HepG2 (cell line): ENCODE measurements at regions not wholly inside any gene's neighbourhood (a gene's known extent, or its start where the extent isn't known, plus 50 kb on each side); places are given as distances from the start of the nearest gene placed in this dataset.

Experiments
- ATAC-seq: fragments of 200-7000 bp; cut with Tn5 transposase; 3 replicates; pipeline ENCODE4 v1.9.1; 2020; ENCODE audit warnings: mild to moderate bottlenecking, moderate library complexity
- BruUV-seq: library from RNA; stranded (reverse); fragments of 400-500 nt; replicated peaks from 2 replicates; lab custom pipeline; 2021; lab: Mats Ljungman, UMichigan
- CTCF ChIA-PET: fragments of 300-600 bp; formaldehyde crosslinking; extraction: SDS; loops from one replicate; lab custom pipeline; 2021; ENCODE audit warnings: low total read pairs, inconsistent platforms, low intra/inter-chr PET ratio; lab: Yijun Ruan, JAX
- POLR2A ChIA-PET: fragments of 350-600 bp; sonication (Branson Sonifier 250); formaldehyde crosslinking; loops from one replicate; lab custom pipeline; 2020; ENCODE audit warnings: antibody characterized with exemption, inconsistent platforms; lab: Yijun Ruan, JAX
- DNase-seq: peaks from one replicate; pipeline ENCODE4 v3.0.0-alpha.2; 2015; ENCODE audit warnings: low spot score
- FAIRE-seq: peaks from 3 replicates; lab custom pipeline; 2011; peaks lifted over from hg19 to GRCh38; lab: Jason Lieb, UNC
- H2AFZ ChIP-seq: one replicate; pipeline ENCODE4 v1.6.1; 2011; ENCODE audit warnings: low read length, inconsistent platforms
- H3K27ac ChIP-seq: fragments of 300-600 bp; 3 replicates; pipeline ENCODE4 v1.8.0; 2011; ENCODE audit warnings: mixed run types, mild to moderate bottlenecking, mixed read lengths, low read length, inconsistent platforms; ENCODE audit not compliant: insufficient read depth; ENCODE audit errors: extremely low read length
- H3K27me3 ChIP-seq, 2 experiments: fragments of 200-600 bp in 1 of 2; 2 replicates in 1 of 2; 3 replicates in 1 of 2; pipeline versions ENCODE4 v1.6.0 to v1.8.0; 2011; ENCODE audit warnings: low read length in 2 of 2, mild to moderate bottlenecking in 2 of 2, moderate library complexity in 2 of 2, inconsistent platforms in 1 of 2; ENCODE audit not compliant: insufficient read depth in 2 of 2, control insufficient read depth in 1 of 2
- H3K36me3 ChIP-seq, 2 experiments: fragments of 200-600 bp in 1 of 2; replicated peaks in 1 of 2; 2 replicates in 1 of 2; 3 replicates in 1 of 2; pipeline versions ENCODE4 v1.5.1 to v1.8.0; 2011; ENCODE audit warnings: low read length in 2 of 2, inconsistent platforms in 1 of 2; ENCODE audit not compliant: insufficient read depth in 2 of 2, control insufficient read depth in 1 of 2
- H3K4me1 ChIP-seq: 2 replicates; pipeline ENCODE4 v1.5.1; 2012; ENCODE audit warnings: low read length, inconsistent platforms; ENCODE audit not compliant: insufficient read depth
- H3K4me2 ChIP-seq: 2 replicates; pipeline ENCODE4 v1.6.0; 2011; ENCODE audit warnings: low read depth, low read length, inconsistent platforms
- H3K4me3 ChIP-seq, 3 experiments: fragments of 200-600 bp in 1 of 3; sonication (generic), shearing (Covaris generic) in 1 of 3; replicated peaks in 1 of 3; 2 replicates each; pipeline ENCODE4 v1.5.1; 2011 to 2016; ENCODE audit warnings: low read length in 3 of 3, inconsistent platforms in 2 of 3, low read depth in 2 of 3, mild to moderate bottlenecking in 2 of 3, control low read depth in 1 of 3, mixed read lengths in 1 of 3; ENCODE audit not compliant: insufficient read depth in 1 of 3
- H3K79me2 ChIP-seq: one replicate; pipeline ENCODE4 v1.6.1; 2011; ENCODE audit warnings: low read length, inconsistent platforms; ENCODE audit not compliant: insufficient read depth
- H3K9ac ChIP-seq: 2 replicates; pipeline ENCODE4 v1.6.0; 2011; ENCODE audit warnings: mild to moderate bottlenecking, low read depth, low read length, inconsistent platforms; ENCODE audit not compliant: insufficient read depth
- H3K9me3 ChIP-seq: 2 replicates; pipeline ENCODE4 v1.5.1; 2012; ENCODE audit warnings: mild to moderate bottlenecking, low read length
- H4K20me1 ChIP-seq: 2 replicates; pipeline ENCODE4 v1.6.0; 2011; ENCODE audit warnings: inconsistent platforms, mild to moderate bottlenecking, low read length, moderate library complexity; ENCODE audit not compliant: insufficient read depth
- GATA4 ChIP-seq: sonication (generic); IDR thresholded peaks from 2 replicates; pipeline ENCODE4 v1.6.1; 2016; ENCODE audit warnings: antibody characterized with exemption, low read depth, borderline replicate concordance
- HNRNPK ChIP-seq: fragments of 200-400 bp; formaldehyde crosslinking; IDR thresholded peaks from 2 replicates; pipeline ENCODE4 v1.6.1; 2018; ENCODE audit warnings: low read length, low read depth, moderate library complexity, mild to moderate bottlenecking; ENCODE audit not compliant: poor library complexity, severe bottlenecking
- MTA1 ChIP-seq: sonication (generic); formaldehyde crosslinking; IDR thresholded peaks from 2 replicates; pipeline ENCODE4 v1.4.0; 2020; ENCODE audit warnings: missing genetic modification reagents, mild to moderate bottlenecking, borderline replicate concordance
- PAX8 ChIP-seq: sonication (generic); formaldehyde crosslinking; IDR thresholded peaks from 2 replicates; pipeline ENCODE4 v1.8.0; 2022; ENCODE audit warnings: mild to moderate bottlenecking, missing genetic modification reagents, borderline replicate concordance
- SRSF1 ChIP-seq: fragments of 200-400 bp; formaldehyde crosslinking; optimal IDR thresholded peaks from 2 replicates; pipeline ENCODE3; 2017; ENCODE audit warnings: mild to moderate bottlenecking, low read depth, low read length, moderate library complexity
- XBP1 ChIP-seq: sonication (generic); formaldehyde crosslinking; IDR thresholded peaks from 2 replicates; pipeline ENCODE4 v1.5.0; 2020; ENCODE audit warnings: missing genetic modification reagents
- ZFY ChIP-seq: sonication (generic); formaldehyde crosslinking; IDR thresholded peaks from 2 replicates; pipeline ENCODE4 v1.4.0; 2020; ENCODE audit warnings: missing genetic modification reagents
- WGBS: methylation state at CpG from one replicate; pipeline ENCODE4 v1.1.6; 2017; ENCODE audit warnings: low lambda C conversion rate; 5-methylcytosine and 5-hydroxymethylcytosine counted together
- in situ Hi-C: cut with HindIII; loops from 2 replicates; pipeline ENCODE4 v1.10.0; 2017; ENCODE audit warnings: low pct_unique_long_range_greater_than_20kb; ENCODE audit not compliant: extremely low pct_ligation_motif_present
- intact Hi-C: fragments of 100-400 bp; cut with micrococcal nuclease; formaldehyde crosslinking; loops from one replicate; pipeline ENCODE4 v1.10.0; 2022; ENCODE audit not compliant: unreplicated experiment
- TF ChIP-seq, protein P1 (sequence below): sonication (generic); formaldehyde crosslinking; IDR thresholded peaks from 2 replicates; pipeline ENCODE4 v1.9.0; 2021; ENCODE audit warnings: mild to moderate bottlenecking, missing genetic modification reagents
- TF ChIP-seq, protein P2 (sequence below): sonication (generic); formaldehyde crosslinking; IDR thresholded peaks from 2 replicates; pipeline ENCODE4 v1.8.1; 2023; ENCODE audit warnings: missing genetic modification reagents, mild to moderate bottlenecking, borderline replicate concordance

DNA sequence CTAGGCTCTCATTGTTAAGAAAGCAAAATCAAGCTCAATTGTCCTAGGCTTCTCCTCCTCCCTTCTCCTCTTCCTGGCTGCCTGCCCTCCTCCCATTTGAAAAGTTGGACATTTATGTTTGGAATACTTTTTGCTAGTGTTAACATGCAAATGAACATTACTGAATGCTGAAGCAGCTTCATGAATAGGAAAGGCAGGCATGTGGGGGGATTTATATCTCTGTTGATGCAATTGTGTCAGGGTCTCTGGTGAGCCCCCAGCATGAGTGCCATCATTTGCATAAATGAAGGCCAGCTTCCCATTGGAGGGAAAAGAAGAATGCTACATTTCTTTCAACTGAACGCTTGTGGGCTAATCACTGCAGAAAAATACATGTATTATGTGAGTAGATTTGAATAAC lies 160.1 kb upstream of the NDST3 start (continued):
- TF ChIP-seq, protein P1, sequence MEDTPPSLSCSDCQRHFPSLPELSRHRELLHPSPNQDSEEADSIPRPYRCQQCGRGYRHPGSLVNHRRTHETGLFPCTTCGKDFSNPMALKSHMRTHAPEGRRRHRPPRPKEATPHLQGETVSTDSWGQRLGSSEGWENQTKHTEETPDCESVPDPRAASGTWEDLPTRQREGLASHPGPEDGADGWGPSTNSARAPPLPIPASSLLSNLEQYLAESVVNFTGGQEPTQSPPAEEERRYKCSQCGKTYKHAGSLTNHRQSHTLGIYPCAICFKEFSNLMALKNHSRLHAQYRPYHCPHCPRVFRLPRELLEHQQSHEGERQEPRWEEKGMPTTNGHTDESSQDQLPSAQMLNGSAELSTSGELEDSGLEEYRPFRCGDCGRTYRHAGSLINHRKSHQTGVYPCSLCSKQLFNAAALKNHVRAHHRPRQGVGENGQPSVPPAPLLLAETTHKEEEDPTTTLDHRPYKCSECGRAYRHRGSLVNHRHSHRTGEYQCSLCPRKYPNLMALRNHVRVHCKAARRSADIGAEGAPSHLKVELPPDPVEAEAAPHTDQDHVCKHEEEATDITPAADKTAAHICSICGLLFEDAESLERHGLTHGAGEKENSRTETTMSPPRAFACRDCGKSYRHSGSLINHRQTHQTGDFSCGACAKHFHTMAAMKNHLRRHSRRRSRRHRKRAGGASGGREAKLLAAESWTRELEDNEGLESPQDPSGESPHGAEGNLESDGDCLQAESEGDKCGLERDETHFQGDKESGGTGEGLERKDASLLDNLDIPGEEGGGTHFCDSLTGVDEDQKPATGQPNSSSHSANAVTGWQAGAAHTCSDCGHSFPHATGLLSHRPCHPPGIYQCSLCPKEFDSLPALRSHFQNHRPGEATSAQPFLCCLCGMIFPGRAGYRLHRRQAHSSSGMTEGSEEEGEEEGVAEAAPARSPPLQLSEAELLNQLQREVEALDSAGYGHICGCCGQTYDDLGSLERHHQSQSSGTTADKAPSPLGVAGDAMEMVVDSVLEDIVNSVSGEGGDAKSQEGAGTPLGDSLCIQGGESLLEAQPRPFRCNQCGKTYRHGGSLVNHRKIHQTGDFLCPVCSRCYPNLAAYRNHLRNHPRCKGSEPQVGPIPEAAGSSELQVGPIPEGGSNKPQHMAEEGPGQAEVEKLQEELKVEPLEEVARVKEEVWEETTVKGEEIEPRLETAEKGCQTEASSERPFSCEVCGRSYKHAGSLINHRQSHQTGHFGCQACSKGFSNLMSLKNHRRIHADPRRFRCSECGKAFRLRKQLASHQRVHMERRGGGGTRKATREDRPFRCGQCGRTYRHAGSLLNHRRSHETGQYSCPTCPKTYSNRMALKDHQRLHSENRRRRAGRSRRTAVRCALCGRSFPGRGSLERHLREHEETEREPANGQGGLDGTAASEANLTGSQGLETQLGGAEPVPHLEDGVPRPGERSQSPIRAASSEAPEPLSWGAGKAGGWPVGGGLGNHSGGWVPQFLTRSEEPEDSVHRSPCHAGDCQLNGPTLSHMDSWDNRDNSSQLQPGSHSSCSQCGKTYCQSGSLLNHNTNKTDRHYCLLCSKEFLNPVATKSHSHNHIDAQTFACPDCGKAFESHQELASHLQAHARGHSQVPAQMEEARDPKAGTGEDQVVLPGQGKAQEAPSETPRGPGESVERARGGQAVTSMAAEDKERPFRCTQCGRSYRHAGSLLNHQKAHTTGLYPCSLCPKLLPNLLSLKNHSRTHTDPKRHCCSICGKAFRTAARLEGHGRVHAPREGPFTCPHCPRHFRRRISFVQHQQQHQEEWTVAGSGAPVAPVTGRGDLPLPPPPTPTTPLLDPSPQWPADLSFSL (CRISPR knock-in tag): no peak
- TF ChIP-seq SRSF1: no peak
- no peak for TF ChIP-seq ZFY
- TF ChIP-seq, protein P2, sequence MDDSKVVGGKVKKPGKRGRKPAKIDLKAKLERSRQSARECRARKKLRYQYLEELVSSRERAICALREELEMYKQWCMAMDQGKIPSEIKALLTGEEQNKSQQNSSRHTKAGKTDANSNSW (CRISPR knock-in tag): no peak

DNA sequence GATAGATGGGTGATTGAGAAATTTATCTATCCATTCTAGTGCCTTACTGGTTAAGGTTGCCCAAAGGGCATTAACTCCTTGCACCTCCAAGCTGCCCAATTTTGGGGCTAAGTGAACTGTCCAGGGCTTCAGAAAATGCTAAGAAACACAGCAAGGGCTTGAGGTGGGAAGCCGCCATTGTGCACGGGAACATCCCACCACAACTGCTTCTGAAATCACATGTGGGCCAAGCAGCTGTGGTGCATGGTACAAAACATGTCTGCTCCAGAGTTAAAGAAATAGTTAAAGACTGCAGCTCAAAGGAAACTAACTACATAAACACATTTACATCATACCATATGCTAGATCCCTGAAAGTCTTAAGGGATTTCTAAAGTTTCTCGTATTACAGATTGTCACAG lies 144.3 kb upstream of the NDST3 start:
- H3K79me2 ChIP-seq: no peaks in the 10 kb centered on the region
- no peaks in the 10 kb centered on the region for H3K4me1 ChIP-seq
- no peak overlapping the region for H3K4me2 ChIP-seq
- ChIA-PET CTCF (no interaction called here), POLR2A (no interaction called here)
- no peak for DNase-seq
- no peak overlapping the region for H3K9ac ChIP-seq
- H3K36me3 ChIP-seq: no peaks in the 10 kb centered on the region
- no TSS peak for BruUV-seq
- in situ Hi-C loops (no loop called here), intact Hi-C loops (no loop called here)
- 60% methylated on average over 3 of the region's 3 CpGs for WGBS
- no peak overlapping the region for H3K27ac ChIP-seq
- no peak for ATAC-seq
- H3K4me3 ChIP-seq: no peak overlapping the region
- no peaks in the 10 kb centered on the region for H4K20me1 ChIP-seq
- H3K9me3 ChIP-seq: no peaks in the 10 kb centered on the region
- H3K27me3 ChIP-seq: no peaks in the 10 kb centered on the region
- TF ChIP-seq MTA1 (no peak), GATA4 (no peak), PAX8 (CRISPR knock-in tag) (no peak), HNRNPK (no peak), XBP1 (CRISPR knock-in tag) (no peak)
- H2AFZ ChIP-seq: no peak overlapping the region
- no peak for FAIRE-seq
